ENCODE measurements at regions not wholly inside any gene's neighbourhood (a gene's known extent, or its start where the extent isn't known, plus 50 kb on each side); places are given as distances from the start of the nearest gene placed in this dataset.
A peak's percentile ranks its signal among the peaks of the same experiment; 100 is the strongest.

GRCh38 chr2:206368484-206368883 is 74.8 kb upstream of the ADAM23 start:
- no peak for FAIRE-seq
- DNase-seq (ENCODE audit: low spot score): no peak

GRCh38 chr2:206368933-206369569 is 74.3 kb upstream of the ADAM23 start:
- DNase-seq (ENCODE audit: low spot score): no peak
- no peak for FAIRE-seq

- no peak for FAIRE-seq
- DNase-seq (ENCODE audit: low spot score): no peak
Observed at GRCh38 chr2:206375956-206376355, 67.4 kb upstream of the ADAM23 start.

GRCh38 chr2:206378835-206379234 is 64.5 kb upstream of the ADAM23 start:
- DNase-seq (ENCODE audit: low spot score) (no peak), FAIRE-seq (no peak)

- no peak for FAIRE-seq
- no peak for DNase-seq (ENCODE audit: low spot score)
Observed at GRCh38 chr2:206379266-206379665, 64.1 kb upstream of the ADAM23 start.

- no peak for FAIRE-seq
- DNase-seq (ENCODE audit: low spot score): no peak
Observed at GRCh38 chr2:206379886-206380285, 63.4 kb upstream of the ADAM23 start.

GRCh38 chr2:206381881-206382280 is 61.5 kb upstream of the ADAM23 start:
- DNase-seq (ENCODE audit: low spot score): no peak
- no peak for FAIRE-seq

- no peak for FAIRE-seq
- DNase-seq (ENCODE audit: low spot score): no peak
Observed at GRCh38 chr2:206383669-206384068, 59.7 kb upstream of the ADAM23 start.

GRCh38 chr2:206387808-206388207 is 55.5 kb upstream of the ADAM23 start:
- FAIRE-seq: no peak
- no peak for DNase-seq (ENCODE audit: low spot score)

- DNase-seq (ENCODE audit: low spot score): no peak
- FAIRE-seq: no peak
Observed at GRCh38 chr2:206388698-206389097, 54.6 kb upstream of the ADAM23 start.

- FAIRE-seq (no peak), DNase-seq (ENCODE audit: low spot score) (no peak)
Observed at GRCh38 chr2:206389164-206389563, 54.2 kb upstream of the ADAM23 start.

- FAIRE-seq: no peak
- no peak for DNase-seq (ENCODE audit: low spot score)
Observed at GRCh38 chr2:206390181-206390580, 53.2 kb upstream of the ADAM23 start.

- DNase-seq (ENCODE audit: low spot score) (peak; percentile 64), FAIRE-seq (no peak)
Observed at GRCh38 chr2:206392118-206392517, 51.2 kb upstream of the ADAM23 start.
